GM18858 (cell line): ENCODE measurements at regions not wholly inside any gene's neighbourhood (a gene's known extent, or its start where the extent isn't known, plus 50 kb on each side); places are given as distances from the start of the nearest gene placed in this dataset.
A peak's percentile ranks its signal among the peaks of the same experiment; 100 is the strongest.

Experiments used
- ATAC-seq: cut with Tn5 transposase; IDR thresholded peaks from one replicate; pipeline ENCODE4 v1.9.1; 2021; ENCODE audit not compliant: unreplicated experiment

- ATAC-seq: no peak
Measured at GRCh38 chr1:162970021-162970420, 99.1 kb upstream of the RGS4 start.

DNA sequence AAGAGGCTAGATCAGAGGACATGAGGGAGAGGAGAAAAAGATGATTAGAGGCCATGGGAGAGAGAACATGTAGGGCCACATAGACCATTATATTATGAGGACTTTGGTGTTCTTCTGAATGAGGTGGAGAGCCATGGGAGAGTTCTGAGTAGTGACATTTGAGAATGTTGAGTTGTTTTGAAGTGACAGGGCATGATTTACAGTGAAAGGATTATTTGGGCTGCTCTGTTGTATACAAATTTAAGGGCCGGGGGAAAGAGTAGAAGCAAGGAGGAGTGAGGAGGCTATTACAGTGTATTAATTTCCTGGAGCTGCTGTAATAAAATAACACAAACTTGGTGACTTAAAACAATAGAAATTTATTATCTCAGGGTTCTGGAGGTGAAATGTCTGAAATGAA, 102.5 kb upstream of the RGS4 start:
- no peak for ATAC-seq

DNA sequence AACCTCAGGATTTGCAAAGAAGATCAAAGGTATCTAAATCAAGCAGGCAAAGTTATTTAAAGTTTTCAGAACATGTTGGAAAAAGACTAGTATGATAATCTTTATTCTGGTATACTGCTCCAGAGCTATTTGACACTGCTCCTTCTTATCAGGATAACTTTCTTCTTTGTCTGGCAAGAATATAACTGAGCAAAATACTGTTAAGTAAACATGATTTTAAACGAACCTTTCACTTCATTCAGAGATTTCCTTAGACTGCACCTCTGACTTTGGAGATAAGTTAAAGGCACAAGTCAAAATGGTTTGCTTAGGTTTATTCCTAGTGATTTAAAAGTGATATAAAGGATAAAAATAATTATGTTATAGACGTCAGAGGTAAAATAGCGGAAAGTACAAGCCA, 103.9 kb upstream of the CCDC190 start:
- ATAC-seq: no peak

GRCh38 chr1:162956922-162957321, 95.9 kb upstream of the CCDC190 start:
- ATAC-seq: no peak

DNA sequence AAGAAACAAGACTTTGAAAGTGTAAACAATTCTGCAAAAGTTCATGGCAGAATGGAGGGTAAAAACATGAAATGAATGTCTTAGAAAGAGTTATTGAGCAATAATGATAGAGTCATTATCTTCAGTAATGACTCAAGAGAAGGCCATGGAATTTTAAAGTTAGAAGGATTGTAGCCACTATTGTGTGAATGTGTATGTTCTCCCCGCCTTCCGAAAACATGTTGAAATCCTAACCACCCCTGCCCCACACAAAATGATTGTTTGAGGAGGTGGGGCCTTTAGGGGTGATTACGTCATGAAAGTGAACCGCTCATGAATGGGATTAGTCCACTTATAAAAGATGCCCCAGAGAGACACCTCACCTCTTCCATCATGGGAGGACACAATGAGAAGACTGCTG, 93.8 kb upstream of the CCDC190 start:
- no peak for ATAC-seq

DNA sequence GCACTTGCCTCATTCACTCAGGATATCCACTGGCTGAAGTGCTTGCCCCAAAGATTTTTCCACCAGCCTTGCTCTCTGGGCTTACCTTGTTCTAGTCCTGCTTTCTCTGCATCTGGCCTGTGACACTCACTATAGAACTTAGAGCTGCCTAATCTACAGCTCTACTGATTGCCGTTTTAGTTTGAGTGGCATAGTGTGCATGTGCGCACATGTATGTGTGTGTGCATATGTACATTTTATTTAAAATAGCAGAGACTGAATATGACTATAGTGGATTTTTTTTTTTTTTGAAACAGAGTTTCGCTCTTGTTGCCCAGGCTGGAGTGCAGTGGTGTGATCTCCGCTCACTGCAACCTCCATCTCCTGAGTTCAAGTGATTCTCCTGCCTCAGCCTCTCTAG, 92.0 kb upstream of the CCDC190 start:
- ATAC-seq: no peak

DNA sequence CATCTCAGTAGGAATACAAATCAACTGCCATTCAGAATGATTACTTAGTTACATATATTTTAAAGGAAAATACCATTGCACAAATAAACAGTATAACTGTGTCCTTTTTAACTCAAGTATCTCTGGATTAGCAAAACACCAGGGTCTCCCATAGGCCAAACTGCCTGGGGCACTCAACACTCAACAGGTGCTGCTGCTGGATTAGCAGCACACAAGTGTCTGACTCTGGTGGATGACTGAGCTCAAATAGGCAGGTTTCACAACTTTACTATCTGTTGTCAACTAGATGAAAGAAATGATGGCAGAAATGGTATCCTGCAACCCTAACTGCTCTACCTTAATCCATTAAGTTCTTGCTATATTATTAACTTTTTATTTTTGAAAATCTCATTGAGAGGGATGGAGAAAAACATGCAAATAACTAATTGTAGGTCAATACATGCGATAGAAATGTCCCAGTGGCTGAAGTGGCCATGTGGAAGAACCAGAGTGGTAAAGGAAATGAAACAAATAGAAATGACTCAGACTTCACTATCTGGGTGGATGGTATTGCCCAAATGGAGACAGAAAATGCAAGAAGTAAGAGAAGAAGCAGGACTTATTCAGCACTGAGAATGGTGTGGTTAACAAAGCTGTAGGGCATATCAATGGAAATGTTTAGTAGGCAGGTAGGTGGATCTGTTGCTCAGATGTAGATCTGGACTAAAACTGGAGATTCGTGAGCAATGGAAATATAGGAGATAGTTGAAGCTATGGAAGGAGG, 90.8 kb upstream of the CCDC190 start:
- peak; percentile 99 for ATAC-seq

- no peak for ATAC-seq
Measured at GRCh38 chr1:162950187-162950586, 89.2 kb upstream of the CCDC190 start.

DNA sequence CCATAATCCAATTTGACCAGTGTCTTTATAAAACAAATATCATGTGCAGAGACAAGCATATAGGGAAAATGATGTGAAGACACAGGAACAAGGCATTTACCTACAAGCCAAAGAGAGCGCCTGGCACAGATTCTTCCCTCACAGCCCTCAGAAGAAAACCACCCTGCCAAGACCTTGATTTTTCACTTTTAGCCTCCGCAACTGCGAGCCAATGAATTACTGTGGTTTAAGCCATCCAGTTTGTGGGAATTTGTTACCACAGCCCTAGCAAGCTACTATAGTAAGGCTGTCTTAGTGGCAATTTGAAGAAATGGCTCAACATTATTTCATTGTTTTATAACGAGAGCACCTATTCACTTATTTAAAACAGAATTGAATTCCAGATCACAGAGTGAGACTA, 85.7 kb upstream of the CCDC190 start:
- ATAC-seq: no peak

DNA sequence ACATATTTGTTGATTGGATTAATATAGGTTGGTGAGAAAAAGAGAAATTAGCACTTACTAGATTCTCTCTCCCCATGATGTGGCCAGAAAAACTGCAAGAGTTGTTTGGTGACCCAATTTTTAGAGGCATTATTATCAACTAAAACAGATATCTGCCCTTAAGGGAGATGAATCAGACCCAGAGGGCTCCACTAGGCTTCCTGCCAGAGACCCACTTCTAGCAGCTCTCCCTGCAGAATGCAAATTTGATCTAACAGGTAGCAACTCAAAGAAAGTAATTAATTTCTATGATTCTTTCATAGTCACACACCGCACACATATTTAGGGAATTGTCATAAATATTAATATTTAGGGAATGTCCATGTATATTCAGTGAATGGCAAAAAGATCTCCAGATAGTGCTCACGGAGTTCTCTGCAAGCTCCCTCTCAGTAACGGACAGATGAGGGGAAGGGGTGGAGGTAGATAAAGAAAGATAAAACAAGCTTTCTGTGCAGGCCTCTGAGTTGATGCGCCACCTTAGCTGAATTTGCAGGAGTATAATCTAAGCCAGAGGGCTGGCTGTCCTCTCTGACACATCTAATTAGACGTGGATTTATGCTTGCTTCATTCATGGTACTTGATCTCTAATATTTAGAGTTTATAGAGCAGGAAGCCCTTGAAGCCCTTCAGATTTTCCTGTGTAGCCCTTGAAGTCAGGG, 84.1 kb upstream of the CCDC190 start:
- ATAC-seq: no peak

GRCh38 chr1:162943622-162944021, 82.6 kb upstream of the CCDC190 start:
- ATAC-seq: no peak

DNA sequence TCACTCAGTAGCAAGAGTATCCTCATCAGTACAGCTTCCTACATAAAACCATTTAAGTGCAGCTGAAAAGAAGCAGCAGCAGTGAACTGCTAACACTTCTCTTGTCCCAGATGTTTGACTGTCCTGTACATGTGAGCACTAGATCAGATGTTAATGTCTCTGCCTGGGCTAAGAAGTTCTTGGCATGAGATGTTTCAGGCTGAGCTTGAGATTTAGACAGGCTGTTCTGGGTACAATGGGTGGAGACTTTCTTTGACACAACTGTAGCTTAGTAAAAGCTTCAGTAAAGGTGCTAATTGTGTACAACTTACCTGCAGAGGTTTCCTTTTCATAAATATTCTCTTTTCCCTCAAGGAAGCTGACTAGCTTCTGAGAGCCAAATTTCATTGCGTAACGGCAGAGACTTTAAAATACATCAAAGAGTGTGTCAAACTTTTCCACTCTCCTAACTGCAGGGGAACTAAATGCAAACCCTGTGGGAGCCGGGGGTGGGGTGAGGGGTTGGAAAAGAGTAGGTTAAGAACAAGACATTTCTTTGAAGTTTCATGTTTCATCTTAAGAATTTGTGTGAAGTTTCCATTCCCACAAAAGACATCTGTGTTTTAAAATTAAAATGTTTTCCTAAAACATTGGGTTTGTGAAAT, 82.1 kb upstream of the CCDC190 start:
- ATAC-seq: no peak

GRCh38 chr1:162941024-162941423, 80.0 kb upstream of the CCDC190 start:
- no peak for ATAC-seq

- ATAC-seq: no peak
Measured at GRCh38 chr1:162939035-162939434, 78.1 kb upstream of the CCDC190 start.

DNA sequence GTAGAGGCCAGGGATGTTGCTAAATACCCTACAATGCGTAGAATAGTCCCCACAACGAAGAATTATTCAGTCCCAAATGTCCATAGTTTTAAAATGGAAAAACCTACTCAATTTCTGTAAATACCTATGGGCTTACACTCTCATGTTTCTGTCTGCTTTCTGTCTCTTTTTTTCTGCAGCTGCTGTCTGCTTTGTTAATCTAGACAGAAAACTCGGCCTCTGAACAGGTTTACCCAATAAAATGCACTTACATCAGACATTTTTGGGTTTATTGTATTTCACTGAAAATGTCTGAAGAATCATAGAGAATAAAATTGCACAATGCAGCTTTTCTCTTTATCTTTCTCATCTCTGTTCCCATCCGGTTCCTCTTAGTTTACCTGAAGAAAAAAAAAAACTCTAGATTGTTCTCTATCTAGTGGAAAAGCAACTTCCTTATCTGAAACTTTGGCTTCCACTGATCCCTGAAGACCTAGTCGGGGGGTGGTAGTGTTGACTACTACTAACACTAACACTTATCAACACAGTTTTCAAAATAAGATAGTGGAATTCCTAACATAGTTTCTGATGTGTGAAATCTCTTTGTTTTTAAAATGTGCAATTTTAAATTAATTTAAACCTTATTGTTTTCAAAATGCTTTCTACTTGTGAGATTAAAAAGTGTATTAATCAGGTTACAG, 76.9 kb upstream of the CCDC190 start:
- ATAC-seq: no peak

- no peak for ATAC-seq
Measured at GRCh38 chr1:162930976-162931560, 70.1 kb upstream of the CCDC190 start.

- ATAC-seq: no peak
Measured at GRCh38 chr1:162930532-162930931, 69.6 kb upstream of the CCDC190 start.

DNA sequence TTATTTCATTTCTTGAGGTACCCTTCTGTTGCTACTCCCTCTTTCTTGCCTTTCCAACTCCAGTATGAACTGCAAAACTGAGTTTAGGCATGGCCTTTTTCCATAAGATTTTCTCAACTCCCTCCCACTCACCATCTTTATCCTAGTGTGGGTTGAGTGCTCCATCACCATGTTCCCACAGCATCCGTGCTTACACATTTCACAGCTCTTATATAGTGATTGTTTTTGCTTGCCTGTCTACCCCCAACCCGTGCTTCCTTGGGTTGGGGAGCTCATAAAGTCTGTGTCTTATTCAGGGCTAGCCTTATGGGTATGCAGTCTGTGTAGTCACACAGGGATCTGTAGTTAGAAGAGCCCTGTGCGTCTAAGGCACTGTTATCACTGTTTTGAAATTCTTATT, 68.2 kb upstream of the CCDC190 start:
- ATAC-seq: no peak

DNA sequence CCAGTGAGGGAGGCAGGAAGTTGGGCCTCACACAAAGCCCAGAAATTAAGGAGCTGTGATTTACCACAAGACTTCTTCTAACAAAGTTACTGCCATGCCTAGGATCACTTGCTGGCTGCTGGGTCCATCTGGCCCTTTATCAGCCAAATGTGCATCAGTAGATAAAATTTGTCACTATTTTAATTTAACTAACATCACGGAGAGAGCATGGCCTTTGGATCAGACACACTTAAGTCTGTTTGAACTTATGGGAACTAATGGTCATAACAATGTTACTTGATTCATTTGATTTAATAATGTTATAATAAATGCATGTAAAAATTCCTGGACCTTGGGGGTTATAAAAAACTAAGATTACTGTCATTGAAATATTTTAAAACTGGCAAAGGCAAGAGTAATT, 67.2 kb upstream of the CCDC190 start:
- no peak for ATAC-seq

DNA sequence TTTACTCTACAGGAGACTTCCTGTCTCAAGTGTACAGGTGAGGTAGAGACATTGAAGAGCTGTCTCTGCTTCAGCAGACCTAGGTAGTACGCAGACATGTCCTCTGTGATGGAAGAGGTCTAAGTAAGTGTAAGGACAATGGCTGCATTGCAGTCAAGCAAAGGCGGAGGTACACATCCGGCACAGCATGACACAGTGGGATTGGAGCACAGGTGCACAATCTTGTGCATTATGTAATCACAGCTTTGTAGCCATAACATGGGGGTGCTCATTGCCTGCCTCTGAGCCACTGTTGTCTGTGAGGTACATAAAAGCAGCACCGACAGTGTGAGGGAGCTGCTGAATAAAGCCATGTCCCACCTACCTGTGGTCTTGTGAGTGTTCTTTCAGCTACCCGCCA, 66.4 kb upstream of the CCDC190 start:
- ATAC-seq: no peak

DNA sequence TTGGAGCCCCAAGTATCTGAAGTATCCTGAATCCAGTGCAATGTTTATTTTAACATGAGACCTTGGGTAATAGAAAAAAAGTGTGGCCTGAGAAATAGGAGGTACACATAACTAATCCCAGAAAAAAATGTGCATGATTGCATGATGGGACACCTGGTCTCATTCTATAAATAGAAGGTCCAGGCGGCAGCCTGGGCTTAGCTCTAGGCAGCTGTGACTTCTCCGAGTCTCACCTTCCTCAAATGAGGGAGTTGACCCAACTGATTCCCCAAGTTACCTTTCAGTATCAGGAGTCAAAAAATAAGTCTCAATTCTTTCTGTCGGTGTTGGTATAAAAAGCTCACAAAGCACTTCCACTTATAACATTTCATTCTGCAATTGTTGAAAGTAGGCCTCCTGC, 65.9 kb upstream of the CCDC190 start:
- no peak for ATAC-seq
